Panc1 (cell line): ENCODE measurements at regions not wholly inside any gene's neighbourhood (a gene's known extent, or its start where the extent isn't known, plus 50 kb on each side); places are given as distances from the start of the nearest gene placed in this dataset.

Source experiments
- SIN3A ChIP-seq: IDR thresholded peaks from 2 replicates; pipeline ENCODE4 v1.6.1; 2012; ENCODE audit warnings: low read depth, mild to moderate bottlenecking, low read length, moderate library complexity, borderline replicate concordance; ENCODE audit not compliant: insufficient read depth
- TF ChIP-seq, protein P1 (sequence below): fragments of 450-650 bp; IDR thresholded peaks from 2 replicates; pipeline ENCODE4 v1.5.1; 2017; ENCODE audit warnings: mild to moderate bottlenecking

GRCh38 chr3:110166791-110167190 is 829.4 kb upstream of the DPPA4 start:
- TF ChIP-seq SIN3A, result no peak
- TF ChIP-seq, protein P1, sequence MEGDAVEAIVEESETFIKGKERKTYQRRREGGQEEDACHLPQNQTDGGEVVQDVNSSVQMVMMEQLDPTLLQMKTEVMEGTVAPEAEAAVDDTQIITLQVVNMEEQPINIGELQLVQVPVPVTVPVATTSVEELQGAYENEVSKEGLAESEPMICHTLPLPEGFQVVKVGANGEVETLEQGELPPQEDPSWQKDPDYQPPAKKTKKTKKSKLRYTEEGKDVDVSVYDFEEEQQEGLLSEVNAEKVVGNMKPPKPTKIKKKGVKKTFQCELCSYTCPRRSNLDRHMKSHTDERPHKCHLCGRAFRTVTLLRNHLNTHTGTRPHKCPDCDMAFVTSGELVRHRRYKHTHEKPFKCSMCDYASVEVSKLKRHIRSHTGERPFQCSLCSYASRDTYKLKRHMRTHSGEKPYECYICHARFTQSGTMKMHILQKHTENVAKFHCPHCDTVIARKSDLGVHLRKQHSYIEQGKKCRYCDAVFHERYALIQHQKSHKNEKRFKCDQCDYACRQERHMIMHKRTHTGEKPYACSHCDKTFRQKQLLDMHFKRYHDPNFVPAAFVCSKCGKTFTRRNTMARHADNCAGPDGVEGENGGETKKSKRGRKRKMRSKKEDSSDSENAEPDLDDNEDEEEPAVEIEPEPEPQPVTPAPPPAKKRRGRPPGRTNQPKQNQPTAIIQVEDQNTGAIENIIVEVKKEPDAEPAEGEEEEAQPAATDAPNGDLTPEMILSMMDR, result no peak
